ENCODE measurements at regions not wholly inside any gene's neighbourhood (a gene's known extent, or its start where the extent isn't known, plus 50 kb on each side); places are given as distances from the start of the nearest gene placed in this dataset.

GRCh38 chr10:130234171-130234965 lies 98.2 kb downstream of the GLRX3 start:
- DNase-seq (ENCODE audit: low read depth in 1 of 2, low spot score in 1 of 2): no peak
- H3K27ac ChIP-seq (replicated peaks): no peak overlapping the region
- H3K27me3 ChIP-seq (ENCODE audit: insufficient read depth, poor library complexity, severe bottlenecking): no peaks in the 10 kb centered on the region
- H3K4me3 ChIP-seq (replicated peaks; ENCODE audit: insufficient read depth, low read length): no peak overlapping the region
- TF ChIP-seq GABPA (IDR thresholded peaks at IDR 0.05; ENCODE audit: low read depth) (no peak), SPI1 (IDR thresholded peaks at IDR 0.05; ENCODE audit: borderline replicate concordance, low read depth) (no peak), POLR2AphosphoS5 (IDR thresholded peaks at IDR 0.05; ENCODE audit: low read depth) (no peak), REST (IDR thresholded peaks at IDR 0.05; ENCODE audit: insufficient replicate concordance, low read depth) (no peak), CTCF (IDR thresholded peaks at IDR 0.05; ENCODE audit: insufficient read depth, low read length) (no peak)

- no peak overlapping the region for H3K4me3 ChIP-seq (replicated peaks; ENCODE audit: insufficient read depth, low read length)
- no peak for DNase-seq (ENCODE audit: low read depth in 1 of 2, low spot score in 1 of 2)
- H3K27me3 ChIP-seq (ENCODE audit: insufficient read depth, poor library complexity, severe bottlenecking): no peaks in the 10 kb centered on the region
- no peak overlapping the region for H3K27ac ChIP-seq (replicated peaks)
- TF ChIP-seq POLR2AphosphoS5 (IDR thresholded peaks at IDR 0.05; ENCODE audit: low read depth) (no peak), GABPA (IDR thresholded peaks at IDR 0.05; ENCODE audit: low read depth) (no peak), CTCF (IDR thresholded peaks at IDR 0.05; ENCODE audit: insufficient read depth, low read length) (no peak), REST (IDR thresholded peaks at IDR 0.05; ENCODE audit: insufficient replicate concordance, low read depth) (no peak), SPI1 (IDR thresholded peaks at IDR 0.05; ENCODE audit: borderline replicate concordance, low read depth) (no peak)
Measured at GRCh38 chr10:130236711-130237110, 100.5 kb downstream of the GLRX3 start.

- no peak for DNase-seq (ENCODE audit: low read depth in 1 of 2, low spot score in 1 of 2)
- no peak overlapping the region for H3K27ac ChIP-seq (replicated peaks)
- no peak overlapping the region for H3K4me3 ChIP-seq (replicated peaks; ENCODE audit: insufficient read depth, low read length)
- TF ChIP-seq SPI1 (IDR thresholded peaks at IDR 0.05; ENCODE audit: borderline replicate concordance, low read depth): no peak
- TF ChIP-seq GABPA (IDR thresholded peaks at IDR 0.05; ENCODE audit: low read depth): no peak
- no peak for TF ChIP-seq REST (IDR thresholded peaks at IDR 0.05; ENCODE audit: insufficient replicate concordance, low read depth)
- TF ChIP-seq CTCF (IDR thresholded peaks at IDR 0.05; ENCODE audit: insufficient read depth, low read length): no peak
- no peak for TF ChIP-seq POLR2AphosphoS5 (IDR thresholded peaks at IDR 0.05; ENCODE audit: low read depth)
- no peaks in the 10 kb centered on the region for H3K27me3 ChIP-seq (ENCODE audit: insufficient read depth, poor library complexity, severe bottlenecking)
Measured at GRCh38 chr10:130240409-130240808, 104.2 kb downstream of the GLRX3 start.
